CD4-positive, alpha-beta memory T cell (primary cell): ENCODE measurements at regions not wholly inside any gene's neighbourhood (a gene's known extent, or its start where the extent isn't known, plus 50 kb on each side); places are given as distances from the start of the nearest gene placed in this dataset.

Experiments
- CTCF ChIA-PET: fragments of 350-600 bp; sonication (Branson Sonifier 250); formaldehyde crosslinking; loops from one replicate; lab custom pipeline; 2021; ENCODE audit warnings: inconsistent platforms; ENCODE audit not compliant: partially characterized antibody; lab: Charles Lee
- POLR2A ChIA-PET: fragments of 350-600 bp; sonication (Branson Sonifier 250); formaldehyde crosslinking; loops from one replicate; lab custom pipeline; 2021; ENCODE audit not compliant: partially characterized antibody; lab: Charles Lee
- DNase-seq, 5 donors: peaks; one replicate each; pipeline versions ENCODE4 v3.0.0 to v3.0.0-alpha.2; 2020 to 2022; ENCODE audit warnings: mixed read lengths in 1 of 5
- H3K27ac ChIP-seq: one replicate; pipeline ENCODE4 v1.7.0; 2013; ENCODE audit warnings: low read depth, low read length
- H3K27me3 ChIP-seq: 2 replicates; pipeline ENCODE4 v1.7.0; 2013; ENCODE audit warnings: mild to moderate bottlenecking, low read length, moderate library complexity; ENCODE audit not compliant: insufficient read depth
- H3K36me3 ChIP-seq: 2 replicates; pipeline ENCODE4 v1.7.0; 2013; ENCODE audit warnings: mild to moderate bottlenecking, low read length, moderate library complexity; ENCODE audit not compliant: insufficient read depth
- H3K4me1 ChIP-seq: 2 replicates; pipeline ENCODE4 v1.7.0; 2013; ENCODE audit warnings: mild to moderate bottlenecking, low read length, moderate library complexity; ENCODE audit not compliant: insufficient read depth
- H3K4me3 ChIP-seq, 2 donors: one replicate each; pipeline ENCODE4 v1.7.0; 2013; ENCODE audit warnings: low read length in 2 of 2, mild to moderate bottlenecking in 1 of 2
- H3K9me3 ChIP-seq, 2 donors: one replicate each; pipeline ENCODE4 v1.7.0; 2013; ENCODE audit warnings: low read length in 2 of 2, control low read depth in 1 of 2; ENCODE audit not compliant: control insufficient read depth in 1 of 2
- H3K27ac Mint-ChIP-seq, 7 donors: one replicate each; pipeline ENCODE4 v1.8.0; 2020 to 2021; ENCODE audit warnings: mixed read lengths in 7 of 7, mild to moderate bottlenecking in 6 of 7, inconsistent platforms in 3 of 7, moderate library complexity in 3 of 7
- H3K27me3 Mint-ChIP-seq, 2 donors: one replicate each; pipeline ENCODE4 v1.8.0; 2020 to 2021; ENCODE audit warnings: mixed read lengths in 2 of 2
- H3K36me3 Mint-ChIP-seq, 2 donors: one replicate each; pipeline ENCODE4 v1.8.0; 2020 to 2021; ENCODE audit warnings: mixed read lengths in 2 of 2, inconsistent platforms in 1 of 2, mild to moderate bottlenecking in 1 of 2
- H3K4me1 Mint-ChIP-seq, 4 donors: one replicate each; pipeline ENCODE4 v1.8.0; 2020 to 2021; ENCODE audit warnings: mixed read lengths in 4 of 4, mild to moderate bottlenecking in 1 of 4
- H3K4me3 Mint-ChIP-seq, 8 donors: one replicate each; pipeline ENCODE4 v1.8.0; 2020 to 2021; ENCODE audit warnings: mixed read lengths in 8 of 8, mild to moderate bottlenecking in 7 of 8, moderate library complexity in 6 of 8, inconsistent platforms in 3 of 8
- H3K9me3 Mint-ChIP-seq, 8 donors: one replicate each; pipeline ENCODE4 v1.8.0; 2020 to 2021; ENCODE audit warnings: mixed read lengths in 8 of 8, mild to moderate bottlenecking in 5 of 8, inconsistent platforms in 3 of 8, moderate library complexity in 1 of 8
- intact Hi-C: fragments of 100-400 bp; cut with micrococcal nuclease; formaldehyde crosslinking; loops from one replicate; pipeline ENCODE4 v1.15.1; 2023

GRCh38 chr1:23610677-23611076 lies 51.4 kb upstream of the ID3 start:
- intact Hi-C loops: no loop called here
- Mint-ChIP-seq H3K27ac (peak overlapping the region in 6 of 7 donors; percentile 57 to 92 (median 88)), H3K36me3 (no peaks in the 10 kb centered on the region), H3K9me3 (no peaks in the 10 kb centered on the region), H3K4me3 (peak overlapping the region in 4 of 8 donors; percentile 9 to 64 (median 52)), H3K4me1 (peaks cover 53 to 85% (median 74%) of the 10 kb centered on the region in 4 donors), H3K27me3 (no peaks in the 10 kb centered on the region)
- H3K9me3 ChIP-seq: no peaks in the 10 kb centered on the region
- H3K27me3 ChIP-seq: no peaks in the 10 kb centered on the region
- no peaks in the 10 kb centered on the region for H3K36me3 ChIP-seq
- H3K4me3 ChIP-seq: no peak overlapping the region
- POLR2A ChIA-PET: interaction anchor here (1.0 to 11.0 kb wide), 5 partner anchors 9 to 54 kb away, joined by 3 to 236 read pairs (median 67); partner anchors contain the start of gene ID3
- peaks cover 78% of the 10 kb centered on the region for H3K4me1 ChIP-seq
- H3K27ac ChIP-seq: no peak overlapping the region
- CTCF ChIA-PET: interaction anchor here (1.0 to 4.7 kb wide), 7 partner anchors 10 to 83 kb away, joined by 3 to 59 read pairs (median 10); no protein-coding TSS in a partner anchor
- no peak for DNase-seq

GRCh38 chr1:23609971-23610370 lies 50.7 kb upstream of the ID3 start:
- no peaks in the 10 kb centered on the region for H3K27me3 Mint-ChIP-seq
- peaks cover 47 to 79% (median 67%) of the 10 kb centered on the region in 4 donors for H3K4me1 Mint-ChIP-seq
- H3K4me1 ChIP-seq: peaks cover 71% of the 10 kb centered on the region
- H3K36me3 ChIP-seq: no peaks in the 10 kb centered on the region
- ChIA-PET POLR2A (interaction anchor here (1.0 to 11.0 kb wide), 5 partner anchors 10 to 53 kb away, joined by 3 to 236 read pairs (median 67); partner anchors contain the start of gene ID3), CTCF (interaction anchor here (1.0 to 1.1 kb wide), 2 partner anchors 9 to 113 kb away, joined by 3 to 6 read pairs; no protein-coding TSS in a partner anchor)
- intact Hi-C loops: no loop called here
- no peaks in the 10 kb centered on the region for H3K36me3 Mint-ChIP-seq
- H3K9me3 Mint-ChIP-seq: no peaks in the 10 kb centered on the region
- H3K27me3 ChIP-seq: no peaks in the 10 kb centered on the region
- no peak for DNase-seq
- H3K4me3 Mint-ChIP-seq: no peak overlapping the region
- no peak overlapping the region for H3K27ac ChIP-seq
- H3K4me3 ChIP-seq: no peak overlapping the region
- no peaks in the 10 kb centered on the region for H3K9me3 ChIP-seq
- H3K27ac Mint-ChIP-seq: peak overlapping the region in 1 of 7 donors; percentile 92
